ENCODE measurements at regions not wholly inside any gene's neighbourhood (a gene's known extent, or its start where the extent isn't known, plus 50 kb on each side); places are given as distances from the start of the nearest gene placed in this dataset.

DNA sequence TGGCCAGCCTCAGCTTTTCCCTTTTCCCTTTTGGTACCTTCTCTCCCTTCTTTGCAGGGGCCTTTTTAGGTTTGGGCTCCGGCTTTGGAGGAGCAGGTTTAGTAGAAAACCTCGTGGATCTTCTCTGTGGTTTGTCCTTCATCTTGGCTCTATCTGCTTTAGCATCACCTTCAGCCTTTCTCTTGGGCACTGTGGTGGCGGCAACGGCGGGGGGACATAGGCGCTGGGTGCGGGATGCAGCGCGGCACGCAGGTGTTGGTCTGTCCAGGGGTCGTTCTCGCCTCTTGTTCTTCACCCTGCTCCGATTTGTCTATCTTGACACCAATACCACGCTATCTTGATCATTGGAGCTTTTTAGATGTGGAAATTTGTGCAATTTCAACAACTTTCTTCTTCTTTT lies 64.5 kb upstream of the SMAD3 start:
- no peak for DNase-seq (ENCODE audit: low spot score)
- TF ChIP-seq, protein P1, sequence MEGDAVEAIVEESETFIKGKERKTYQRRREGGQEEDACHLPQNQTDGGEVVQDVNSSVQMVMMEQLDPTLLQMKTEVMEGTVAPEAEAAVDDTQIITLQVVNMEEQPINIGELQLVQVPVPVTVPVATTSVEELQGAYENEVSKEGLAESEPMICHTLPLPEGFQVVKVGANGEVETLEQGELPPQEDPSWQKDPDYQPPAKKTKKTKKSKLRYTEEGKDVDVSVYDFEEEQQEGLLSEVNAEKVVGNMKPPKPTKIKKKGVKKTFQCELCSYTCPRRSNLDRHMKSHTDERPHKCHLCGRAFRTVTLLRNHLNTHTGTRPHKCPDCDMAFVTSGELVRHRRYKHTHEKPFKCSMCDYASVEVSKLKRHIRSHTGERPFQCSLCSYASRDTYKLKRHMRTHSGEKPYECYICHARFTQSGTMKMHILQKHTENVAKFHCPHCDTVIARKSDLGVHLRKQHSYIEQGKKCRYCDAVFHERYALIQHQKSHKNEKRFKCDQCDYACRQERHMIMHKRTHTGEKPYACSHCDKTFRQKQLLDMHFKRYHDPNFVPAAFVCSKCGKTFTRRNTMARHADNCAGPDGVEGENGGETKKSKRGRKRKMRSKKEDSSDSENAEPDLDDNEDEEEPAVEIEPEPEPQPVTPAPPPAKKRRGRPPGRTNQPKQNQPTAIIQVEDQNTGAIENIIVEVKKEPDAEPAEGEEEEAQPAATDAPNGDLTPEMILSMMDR (IDR thresholded peaks at IDR 0.05; ENCODE audit: extremely low read depth, missing control alignments), result no peak

- no peak for DNase-seq (ENCODE audit: low spot score)
- TF ChIP-seq, protein P1 (IDR thresholded peaks at IDR 0.05; ENCODE audit: extremely low read depth, missing control alignments), result no peak
Measured at GRCh38 chr15:67002368-67002767, 63.0 kb upstream of the SMAD3 start.

GRCh38 chr15:67003586-67003985 lies 61.8 kb upstream of the SMAD3 start:
- DNase-seq (ENCODE audit: low spot score), result no peak
- TF ChIP-seq, protein P1 (IDR thresholded peaks at IDR 0.05; ENCODE audit: extremely low read depth, missing control alignments), result no peak

DNA sequence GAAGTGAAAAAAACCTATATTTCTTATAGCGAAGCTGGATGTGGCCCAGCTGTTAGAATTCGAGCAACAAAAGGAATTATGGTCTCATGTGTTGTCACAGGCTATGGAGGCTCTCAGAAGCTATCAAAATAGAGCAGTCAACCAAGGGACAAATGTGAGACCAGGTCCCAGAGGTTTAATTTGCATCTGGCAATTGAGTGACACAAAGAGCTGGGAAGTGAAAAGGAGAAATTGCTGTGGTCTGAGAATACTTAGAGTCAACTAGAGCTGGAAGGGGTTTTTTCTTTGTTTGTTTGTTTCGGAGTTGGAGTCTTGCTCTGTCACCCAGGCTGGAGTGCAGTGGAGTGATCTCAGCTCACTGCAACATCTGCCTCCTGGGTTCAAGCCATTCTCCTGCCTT lies 61.3 kb upstream of the SMAD3 start:
- TF ChIP-seq, protein P1 (IDR thresholded peaks at IDR 0.05; ENCODE audit: extremely low read depth, missing control alignments), result no peak
- peak; percentile 40 for DNase-seq (ENCODE audit: low spot score)

DNA sequence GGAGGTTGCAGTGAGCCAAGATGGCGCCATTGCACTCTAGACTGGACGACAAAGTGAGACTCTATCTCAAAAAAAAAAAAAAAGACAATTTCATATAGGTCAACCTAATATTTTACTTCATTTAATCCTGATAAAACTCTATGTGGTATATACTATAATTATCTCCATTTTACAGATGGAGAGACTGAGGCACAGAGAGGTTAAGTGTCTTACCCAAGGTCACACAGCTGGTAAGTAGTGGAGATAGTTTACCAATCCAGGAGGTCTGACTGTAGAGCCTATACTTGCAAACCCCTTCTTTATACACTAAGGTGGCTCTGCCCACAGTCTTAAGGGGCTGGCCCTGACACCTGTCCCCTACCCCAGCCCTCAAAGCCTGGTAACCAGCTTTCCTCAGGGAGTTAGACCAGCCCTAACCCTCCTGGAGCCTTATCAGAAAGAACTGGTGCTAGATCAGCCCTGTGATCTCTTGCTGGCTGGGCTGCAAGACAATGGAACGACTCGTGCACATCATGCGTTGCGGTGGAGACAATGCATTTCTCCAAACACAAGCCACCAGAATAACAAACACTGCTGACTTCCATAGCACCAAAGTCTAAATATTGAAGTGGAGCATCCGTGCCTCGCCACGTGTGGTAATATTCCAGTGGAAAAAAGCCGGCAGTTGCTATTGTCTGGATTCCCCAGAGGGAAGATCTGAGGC lies 60.0 kb upstream of the SMAD3 start:
- TF ChIP-seq, protein P1 (IDR thresholded peaks at IDR 0.05; ENCODE audit: extremely low read depth, missing control alignments), result no peak
- no peak for DNase-seq (ENCODE audit: low spot score)

DNA sequence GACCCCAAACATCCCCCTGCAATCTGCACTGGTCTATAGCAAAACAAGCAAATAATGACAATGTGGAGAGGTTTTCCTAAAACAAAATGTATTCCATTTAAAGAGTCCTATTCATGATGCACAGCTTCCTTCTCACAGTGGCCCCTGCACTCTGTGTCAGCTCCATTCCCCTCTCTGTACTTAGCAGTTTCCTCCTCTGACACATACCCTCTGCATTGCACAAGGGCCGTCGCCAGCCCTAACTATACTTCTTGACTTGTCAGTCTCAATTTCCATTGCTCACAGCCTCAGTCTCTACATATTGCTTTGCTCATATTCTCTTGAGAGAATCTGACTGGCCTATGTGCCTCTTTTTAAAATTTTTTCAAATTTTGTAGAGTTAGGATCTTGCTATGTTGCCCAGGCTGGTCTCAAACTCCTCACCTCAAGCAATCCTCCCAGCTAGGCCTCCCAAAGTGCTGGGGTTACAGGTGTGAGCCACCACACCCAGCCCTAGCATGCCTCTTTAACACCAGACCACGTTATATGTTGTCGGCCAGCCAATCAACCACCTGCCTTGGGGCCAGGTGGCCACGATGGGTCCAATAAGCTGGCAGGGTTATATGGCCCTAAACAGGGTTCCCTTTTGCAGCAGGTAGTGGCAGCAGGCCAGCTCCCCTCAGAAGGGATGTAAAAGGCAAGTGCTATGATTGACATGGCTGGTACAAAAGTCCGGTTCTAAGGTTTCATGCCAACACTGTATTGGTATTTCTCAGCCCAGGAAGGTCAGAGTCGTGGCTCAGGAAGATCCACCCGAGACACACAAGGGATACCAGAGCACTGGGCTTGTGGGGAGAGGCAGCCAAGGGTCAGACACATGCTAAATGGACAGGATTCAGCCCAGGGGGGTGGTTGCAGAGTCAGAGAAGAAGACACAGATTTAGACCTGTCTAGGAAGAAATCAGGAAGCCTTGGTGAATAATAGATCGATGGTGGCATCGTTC lies 59.0 kb upstream of the SMAD3 start:
- TF ChIP-seq, protein P1 (IDR thresholded peaks at IDR 0.05; ENCODE audit: extremely low read depth, missing control alignments), result no peak

More for the DNA sequence above, 59.0 kb upstream of the SMAD3 start:
- no peak for DNase-seq (ENCODE audit: low spot score)

Data from GM20000 (cell line).